ENCODE measurements at regions not wholly inside any gene's neighbourhood (a gene's known extent, or its start where the extent isn't known, plus 50 kb on each side); places are given as distances from the start of the nearest gene placed in this dataset.

DNA sequence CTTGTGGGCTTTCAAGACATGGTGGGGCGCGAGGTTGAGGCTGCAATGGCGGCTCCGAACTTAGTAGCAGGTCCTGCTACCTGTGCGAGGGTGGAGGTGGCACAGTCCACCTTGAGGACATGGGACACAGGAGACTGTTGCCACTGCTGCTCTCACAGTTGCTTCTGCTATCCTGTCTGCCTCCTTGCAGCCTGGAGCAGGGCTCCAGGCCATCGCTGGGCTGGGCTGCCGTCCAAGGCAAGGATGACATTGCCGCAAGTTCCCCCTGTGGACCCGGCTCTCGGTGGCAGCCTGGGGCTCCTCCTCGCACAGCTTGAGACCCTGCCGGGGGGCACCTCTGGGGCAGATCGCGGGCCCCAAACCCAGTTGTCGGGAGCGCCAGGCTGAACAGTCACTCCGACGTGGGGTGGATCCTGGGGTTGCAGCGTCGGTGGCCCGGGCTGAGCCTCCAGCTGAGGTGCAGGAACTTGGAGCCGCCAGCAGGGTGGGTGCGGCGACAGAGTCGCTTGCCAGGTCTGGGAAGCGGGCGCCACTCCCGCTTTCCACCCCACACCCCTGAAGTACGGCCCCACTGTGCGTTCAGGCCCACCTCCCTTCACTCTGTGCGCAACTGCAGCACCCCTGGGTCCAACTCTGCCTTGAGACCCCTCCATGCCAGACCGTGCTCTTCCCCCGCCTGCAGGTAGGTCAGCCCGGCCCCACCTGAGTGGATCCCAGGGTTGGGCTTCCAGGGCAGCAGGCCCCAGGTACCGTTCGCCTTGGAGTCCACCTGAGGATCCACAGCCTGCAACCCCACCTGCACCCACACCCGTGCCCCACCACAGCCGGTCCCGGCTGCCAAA is 192.7 kb upstream of the NUDT6 start:
- Mint-ChIP-seq H3K4me1 (no peaks in the 10 kb centered on the region), H3K27ac (no peak overlapping the region), H3K9me3 (no peaks in the 10 kb centered on the region), H3K27me3 (ENCODE audit: low read depth in 2 of 2) (no peaks in the 10 kb centered on the region), H3K36me3 (no peaks in the 10 kb centered on the region), H3K4me3 (no peak overlapping the region)
- H3K4me1 ChIP-seq (ENCODE audit: control insufficient read depth, insufficient read depth, low read length): no peaks in the 10 kb centered on the region
- no peaks in the 10 kb centered on the region for H3K36me3 ChIP-seq (ENCODE audit: control insufficient read depth, insufficient read depth, low read length)
- no peak for ATAC-seq
- DNase-seq: no peak
- TF ChIP-seq, protein P1, sequence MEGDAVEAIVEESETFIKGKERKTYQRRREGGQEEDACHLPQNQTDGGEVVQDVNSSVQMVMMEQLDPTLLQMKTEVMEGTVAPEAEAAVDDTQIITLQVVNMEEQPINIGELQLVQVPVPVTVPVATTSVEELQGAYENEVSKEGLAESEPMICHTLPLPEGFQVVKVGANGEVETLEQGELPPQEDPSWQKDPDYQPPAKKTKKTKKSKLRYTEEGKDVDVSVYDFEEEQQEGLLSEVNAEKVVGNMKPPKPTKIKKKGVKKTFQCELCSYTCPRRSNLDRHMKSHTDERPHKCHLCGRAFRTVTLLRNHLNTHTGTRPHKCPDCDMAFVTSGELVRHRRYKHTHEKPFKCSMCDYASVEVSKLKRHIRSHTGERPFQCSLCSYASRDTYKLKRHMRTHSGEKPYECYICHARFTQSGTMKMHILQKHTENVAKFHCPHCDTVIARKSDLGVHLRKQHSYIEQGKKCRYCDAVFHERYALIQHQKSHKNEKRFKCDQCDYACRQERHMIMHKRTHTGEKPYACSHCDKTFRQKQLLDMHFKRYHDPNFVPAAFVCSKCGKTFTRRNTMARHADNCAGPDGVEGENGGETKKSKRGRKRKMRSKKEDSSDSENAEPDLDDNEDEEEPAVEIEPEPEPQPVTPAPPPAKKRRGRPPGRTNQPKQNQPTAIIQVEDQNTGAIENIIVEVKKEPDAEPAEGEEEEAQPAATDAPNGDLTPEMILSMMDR (IDR thresholded peaks at IDR 0.05): no peak
- intact Hi-C loops (cut with micrococcal nuclease): no loop called here
- no peaks in the 10 kb centered on the region for H3K27me3 ChIP-seq (ENCODE audit: control insufficient read depth, insufficient read depth, low read length)
- no peak overlapping the region for H3K27ac ChIP-seq (ENCODE audit: low read length)
- H3K9me3 ChIP-seq (ENCODE audit: control insufficient read depth, insufficient read depth, low read length): no peaks in the 10 kb centered on the region
- no peak overlapping the region for H3K4me3 ChIP-seq (ENCODE audit: low read length)
- WGBS (ENCODE audit: insufficient coverage): 98% methylated on average over 39 of the region's 39 CpGs

DNA sequence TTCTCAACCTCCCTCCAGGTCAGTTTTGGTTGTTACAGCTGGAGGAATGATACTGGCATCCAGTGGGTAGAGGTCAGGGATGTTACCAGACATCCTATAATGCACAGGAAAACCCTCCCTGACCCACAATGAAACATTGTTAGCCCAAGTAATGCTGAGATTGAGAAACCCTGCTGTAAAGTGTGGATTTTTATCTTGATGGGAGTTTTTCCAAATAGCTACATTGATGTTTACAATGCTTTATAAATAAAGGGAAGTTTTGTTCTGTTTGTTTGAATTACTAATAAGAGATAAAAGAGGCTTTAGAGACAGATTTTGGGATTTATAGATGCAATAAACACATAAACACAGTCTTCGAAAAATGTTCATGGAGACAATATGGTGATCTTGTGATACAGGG is 194.0 kb upstream of the NUDT6 start:
- H3K36me3 Mint-ChIP-seq: no peaks in the 10 kb centered on the region
- H3K9me3 Mint-ChIP-seq: no peaks in the 10 kb centered on the region
- no peak overlapping the region for H3K4me3 Mint-ChIP-seq
- Histone ChIP-seq H3K27me3 (ENCODE audit: control insufficient read depth, insufficient read depth, low read length) (no peaks in the 10 kb centered on the region), H3K4me1 (ENCODE audit: control insufficient read depth, insufficient read depth, low read length) (no peaks in the 10 kb centered on the region), H3K4me3 (ENCODE audit: low read length) (no peak overlapping the region), H3K36me3 (ENCODE audit: control insufficient read depth, insufficient read depth, low read length) (no peaks in the 10 kb centered on the region), H3K27ac (ENCODE audit: low read length) (no peak overlapping the region), H3K9me3 (ENCODE audit: control insufficient read depth, insufficient read depth, low read length) (no peaks in the 10 kb centered on the region)
- no CpG with 5 or more reads among the region's 1 CpG for WGBS (ENCODE audit: insufficient coverage)
- H3K4me1 Mint-ChIP-seq: no peaks in the 10 kb centered on the region
- no peak for DNase-seq
- intact Hi-C loops (cut with micrococcal nuclease): no loop called here
- TF ChIP-seq, protein P1 (IDR thresholded peaks at IDR 0.05): no peak
- H3K27ac Mint-ChIP-seq: no peak overlapping the region
- ATAC-seq: no peak
- no peaks in the 10 kb centered on the region for H3K27me3 Mint-ChIP-seq (ENCODE audit: low read depth in 2 of 2)

- TF ChIP-seq, protein P1 (IDR thresholded peaks at IDR 0.05): no peak
- no peak overlapping the region for H3K4me3 Mint-ChIP-seq
- no peaks in the 10 kb centered on the region for H3K9me3 Mint-ChIP-seq
- no peak for ATAC-seq
- no peaks in the 10 kb centered on the region for H3K36me3 Mint-ChIP-seq
- no peaks in the 10 kb centered on the region for H3K27me3 ChIP-seq (ENCODE audit: control insufficient read depth, insufficient read depth, low read length)
- H3K36me3 ChIP-seq (ENCODE audit: control insufficient read depth, insufficient read depth, low read length): no peaks in the 10 kb centered on the region
- H3K9me3 ChIP-seq (ENCODE audit: control insufficient read depth, insufficient read depth, low read length): no peaks in the 10 kb centered on the region
- H3K27me3 Mint-ChIP-seq (ENCODE audit: low read depth in 2 of 2): no peaks in the 10 kb centered on the region
- no peak overlapping the region for H3K4me3 ChIP-seq (ENCODE audit: low read length)
- H3K27ac Mint-ChIP-seq: no peak overlapping the region
- WGBS (ENCODE audit: insufficient coverage): 100% methylated on average over 1 of the region's 1 CpG
- no peaks in the 10 kb centered on the region for H3K4me1 Mint-ChIP-seq
- no peak overlapping the region for H3K27ac ChIP-seq (ENCODE audit: low read length)
- H3K4me1 ChIP-seq (ENCODE audit: control insufficient read depth, insufficient read depth, low read length): no peaks in the 10 kb centered on the region
- intact Hi-C loops (cut with micrococcal nuclease): no loop called here
- no peak for DNase-seq
Observed at GRCh38 chr4:123120473-123120872, 198.1 kb upstream of the NUDT6 start.

Data from natural killer cell (primary cell).